Natural killer cell (primary cell): ENCODE measurements at regions not wholly inside any gene's neighbourhood (a gene's known extent, or its start where the extent isn't known, plus 50 kb on each side); places are given as distances from the start of the nearest gene placed in this dataset.

Experiments
- ATAC-seq, 3 donors: fragments of 150-1000 bp in 2 of 3; fragments of 200-7000 bp in 1 of 3; cut with Tn5 transposase; 1 replicate in 1 of 3; 2 replicates in 2 of 3; pipeline ENCODE4 v1.10.0; 2021; ENCODE audit warnings: mild to moderate bottlenecking in 2 of 3, moderate library complexity in 2 of 3
- DNase-seq, 2 donors: peaks; one replicate each; pipeline versions ENCODE4 v3.0.0 to v3.0.0-alpha.2; 2013 to 2021; ENCODE audit warnings: mixed read lengths in 1 of 2
- H3K27ac ChIP-seq: one replicate; pipeline ENCODE4 v1.5.1; 2013; ENCODE audit warnings: mild to moderate bottlenecking, low read length
- H3K27me3 ChIP-seq: one replicate; pipeline ENCODE4 v1.6.1; 2013; ENCODE audit warnings: low read length; ENCODE audit not compliant: control insufficient read depth, insufficient read depth
- H3K36me3 ChIP-seq: one replicate; pipeline ENCODE4 v1.6.1; 2013; ENCODE audit warnings: low read length; ENCODE audit not compliant: control insufficient read depth, insufficient read depth
- H3K4me1 ChIP-seq: one replicate; pipeline ENCODE4 v1.6.1; 2013; ENCODE audit warnings: low read length; ENCODE audit not compliant: control insufficient read depth, insufficient read depth
- H3K4me3 ChIP-seq: one replicate; pipeline ENCODE4 v1.5.1; 2013; ENCODE audit warnings: low read length
- H3K9me3 ChIP-seq: one replicate; pipeline ENCODE4 v1.6.1; 2013; ENCODE audit warnings: low read length; ENCODE audit not compliant: control insufficient read depth, insufficient read depth
- H3K27ac Mint-ChIP-seq, 2 donors: one replicate each; pipeline ENCODE4 v1.8.0; 2022; ENCODE audit warnings: mild to moderate bottlenecking in 2 of 2, mixed read lengths in 2 of 2, moderate library complexity in 1 of 2
- H3K27me3 Mint-ChIP-seq, 2 donors: one replicate each; pipeline ENCODE4 v1.8.0; 2022; ENCODE audit warnings: low read depth in 2 of 2, mixed read lengths in 2 of 2
- H3K36me3 Mint-ChIP-seq: one replicate; pipeline ENCODE4 v1.8.0; 2022; ENCODE audit warnings: mixed read lengths
- H3K4me1 Mint-ChIP-seq, 2 donors: one replicate each; pipeline ENCODE4 v1.8.0; 2022; ENCODE audit warnings: mixed read lengths in 2 of 2
- H3K4me3 Mint-ChIP-seq: one replicate; pipeline ENCODE4 v1.8.0; 2022; ENCODE audit warnings: mild to moderate bottlenecking, moderate library complexity, mixed read lengths
- H3K9me3 Mint-ChIP-seq, 2 donors: one replicate each; pipeline ENCODE4 v1.8.0; 2022; ENCODE audit warnings: mixed read lengths in 2 of 2
- CTCF ChIP-seq: fragments of 200-600 bp; IDR thresholded peaks from one replicate; pipeline ENCODE4 v1.8.0; 2022; ENCODE audit warnings: antibody characterized with exemption
- WGBS: methylation state at CpG from one replicate; pipeline ENCODE4 v1.1.7; 2013; ENCODE audit warnings: missing lambda C conversion rate; ENCODE audit not compliant: insufficient coverage; 5-methylcytosine and 5-hydroxymethylcytosine counted together
- intact Hi-C: fragments of 100-400 bp; cut with micrococcal nuclease; formaldehyde crosslinking; loops from one replicate; pipeline ENCODE4 v1.14.2; 2022

DNA sequence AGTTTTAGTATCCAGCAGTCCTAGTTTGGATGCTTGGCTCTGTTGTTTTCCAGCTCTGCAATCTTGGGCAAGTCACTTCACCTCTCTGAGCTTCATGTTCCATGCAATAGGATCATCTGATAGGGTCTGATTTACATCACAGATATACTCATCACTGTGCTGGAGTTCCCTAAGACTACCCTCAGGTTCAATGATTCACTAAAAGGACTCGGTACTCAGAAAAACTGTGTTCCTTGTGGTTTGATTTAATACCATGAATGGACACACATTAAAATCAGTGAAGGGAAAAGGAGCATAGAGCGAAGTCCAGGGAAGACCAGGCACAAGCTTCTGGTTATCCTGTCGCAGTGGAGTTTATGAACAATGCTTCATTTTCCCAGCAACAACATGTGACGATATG lies 119.9 kb upstream of the EFNA5 start:
- ATAC-seq (no peak), DNase-seq (no peak)
- intact Hi-C loops: no loop called here
- Histone ChIP-seq H3K4me1 (no peaks in the 10 kb centered on the region), H3K4me3 (no peak overlapping the region), H3K9me3 (no peaks in the 10 kb centered on the region), H3K36me3 (no peaks in the 10 kb centered on the region), H3K27ac (no peak overlapping the region), H3K27me3 (no peaks in the 10 kb centered on the region)
- Mint-ChIP-seq H3K27me3 (peaks cover 0 to 2% of the 10 kb centered on the region in 2 donors), H3K36me3 (peaks cover 3% of the 10 kb centered on the region), H3K4me1 (no peaks in the 10 kb centered on the region), H3K27ac (no peak overlapping the region), H3K9me3 (peaks cover 2 to 3% of the 10 kb centered on the region in 2 donors), H3K4me3 (no peak overlapping the region)
- TF ChIP-seq CTCF: no peak
- 77% methylated on average over 4 of the region's 4 CpGs for WGBS

- peaks cover 0 to 2% of the 10 kb centered on the region in 2 donors for H3K27me3 Mint-ChIP-seq
- ATAC-seq (no peak), DNase-seq (no peak)
- Histone ChIP-seq H3K4me1 (no peaks in the 10 kb centered on the region), H3K27ac (no peak overlapping the region), H3K9me3 (no peaks in the 10 kb centered on the region), H3K4me3 (no peak overlapping the region), H3K36me3 (no peaks in the 10 kb centered on the region), H3K27me3 (no peaks in the 10 kb centered on the region)
- no peak overlapping the region for H3K27ac Mint-ChIP-seq
- no peak overlapping the region for H3K4me3 Mint-ChIP-seq
- WGBS: 71% methylated on average over 1 of the region's 1 CpG
- no peaks in the 10 kb centered on the region for H3K4me1 Mint-ChIP-seq
- TF ChIP-seq CTCF: no peak
- peaks cover 0 to 4% of the 10 kb centered on the region in 2 donors for H3K9me3 Mint-ChIP-seq
- peaks cover 6% of the 10 kb centered on the region for H3K36me3 Mint-ChIP-seq
- intact Hi-C loops: no loop called here
Measured at GRCh38 chr5:107786424-107786823, 115.7 kb upstream of the EFNA5 start.

DNA sequence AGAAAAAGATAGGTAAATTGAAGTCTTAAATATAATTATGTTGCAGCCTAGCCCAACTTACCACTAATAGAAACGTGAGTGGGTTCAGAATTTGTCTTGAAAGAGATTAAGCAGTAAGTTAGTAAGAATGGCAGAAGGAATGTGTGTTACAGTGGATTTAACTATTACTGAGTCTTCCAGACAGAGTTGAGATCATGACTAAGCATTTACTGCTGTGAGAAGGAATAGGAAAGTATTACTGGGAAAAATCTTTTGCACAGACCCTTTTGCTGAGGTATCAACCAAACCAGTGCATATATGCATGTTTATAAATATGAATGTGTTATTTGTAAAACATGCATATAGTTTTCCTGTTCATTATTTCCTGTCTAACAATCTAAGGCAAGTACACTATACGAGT lies 112.8 kb upstream of the EFNA5 start:
- Histone ChIP-seq H3K36me3 (no peaks in the 10 kb centered on the region), H3K27ac (no peak overlapping the region), H3K9me3 (no peaks in the 10 kb centered on the region), H3K4me1 (no peaks in the 10 kb centered on the region), H3K4me3 (no peak overlapping the region), H3K27me3 (no peaks in the 10 kb centered on the region)
- DNase-seq (no peak), ATAC-seq (no peak)
- Mint-ChIP-seq H3K27ac (no peak overlapping the region), H3K36me3 (peaks cover 6% of the 10 kb centered on the region), H3K27me3 (peaks cover 6 to 8% of the 10 kb centered on the region in 2 donors), H3K4me1 (no peaks in the 10 kb centered on the region), H3K4me3 (no peak overlapping the region), H3K9me3 (peaks cover 0 to 4% of the 10 kb centered on the region in 2 donors)
- intact Hi-C loops: no loop called here
- WGBS: 80% methylated on average over 1 of the region's 2 CpGs
- TF ChIP-seq CTCF: no peak

GRCh38 chr5:107782561-107783169 lies 111.9 kb upstream of the EFNA5 start:
- Histone ChIP-seq H3K27me3 (no peaks in the 10 kb centered on the region), H3K4me3 (no peak overlapping the region), H3K27ac (no peak overlapping the region), H3K36me3 (no peaks in the 10 kb centered on the region), H3K4me1 (no peaks in the 10 kb centered on the region), H3K9me3 (no peaks in the 10 kb centered on the region)
- Mint-ChIP-seq H3K27me3 (peaks cover 4 to 14% of the 10 kb centered on the region in 2 donors), H3K27ac (no peak overlapping the region), H3K4me3 (no peak overlapping the region), H3K9me3 (peaks cover 0 to 4% of the 10 kb centered on the region in 2 donors), H3K36me3 (peaks cover 6% of the 10 kb centered on the region), H3K4me1 (no peaks in the 10 kb centered on the region)
- no peak for TF ChIP-seq CTCF
- ATAC-seq: no peak
- DNase-seq: no peak
- intact Hi-C loops: no loop called here
- 100% methylated on average over 1 of the region's 4 CpGs for WGBS
